Choroid plexus epithelial cell (primary cell): ENCODE measurements at regions not wholly inside any gene's neighbourhood (a gene's known extent, or its start where the extent isn't known, plus 50 kb on each side); places are given as distances from the start of the nearest gene placed in this dataset.

Source experiments
- DNase-seq: peaks from one replicate; pipeline ENCODE4 v3.0.0-alpha.2; 2010; ENCODE audit warnings: low read depth
- H3K4me3 ChIP-seq: 2 replicates; pipeline ENCODE4 v1.5.1; 2011; ENCODE audit warnings: low read depth, mild to moderate bottlenecking, control low read depth, low read length, moderate library complexity
- CTCF ChIP-seq: conservative IDR thresholded peaks from 2 replicates; pipeline ENCODE4 v1.5.1; 2011; ENCODE audit warnings: low read depth, mild to moderate bottlenecking, control low read depth, inconsistent platforms, low read length, moderate library complexity

GRCh38 chr20:10800288-10800687, 126.5 kb upstream of the JAG1 start:
- TF ChIP-seq CTCF: no peak
- H3K4me3 ChIP-seq: no peak overlapping the region
- no peak for DNase-seq

GRCh38 chr20:10802236-10802635, 128.4 kb upstream of the JAG1 start:
- H3K4me3 ChIP-seq: no peak overlapping the region
- peak; percentile 14 for DNase-seq
- no peak for TF ChIP-seq CTCF

GRCh38 chr20:10805764-10806163, 132.0 kb upstream of the JAG1 start:
- no peak overlapping the region for H3K4me3 ChIP-seq
- TF ChIP-seq CTCF: no peak
- no peak for DNase-seq

GRCh38 chr20:10806539-10806938, 132.7 kb upstream of the JAG1 start:
- TF ChIP-seq CTCF: no peak
- DNase-seq: no peak
- no peak overlapping the region for H3K4me3 ChIP-seq

- no peak overlapping the region for H3K4me3 ChIP-seq
- TF ChIP-seq CTCF: no peak
- no peak for DNase-seq
Observed at GRCh38 chr20:10807013-10807412, 133.2 kb upstream of the JAG1 start.

GRCh38 chr20:10812759-10813327, 139.0 kb upstream of the JAG1 start:
- no peak for TF ChIP-seq CTCF
- no peak overlapping the region for H3K4me3 ChIP-seq

GRCh38 chr20:10823585-10823984, 149.8 kb upstream of the JAG1 start:
- DNase-seq: no peak
- no peak for TF ChIP-seq CTCF
- no peak overlapping the region for H3K4me3 ChIP-seq

More at GRCh38 chr20:10812759-10813327, 139.0 kb upstream of the JAG1 start:
- no peak for DNase-seq
